ENCODE measurements at regions not wholly inside any gene's neighbourhood (a gene's known extent, or its start where the extent isn't known, plus 50 kb on each side); places are given as distances from the start of the nearest gene placed in this dataset.

- TF ChIP-seq, protein P1, sequence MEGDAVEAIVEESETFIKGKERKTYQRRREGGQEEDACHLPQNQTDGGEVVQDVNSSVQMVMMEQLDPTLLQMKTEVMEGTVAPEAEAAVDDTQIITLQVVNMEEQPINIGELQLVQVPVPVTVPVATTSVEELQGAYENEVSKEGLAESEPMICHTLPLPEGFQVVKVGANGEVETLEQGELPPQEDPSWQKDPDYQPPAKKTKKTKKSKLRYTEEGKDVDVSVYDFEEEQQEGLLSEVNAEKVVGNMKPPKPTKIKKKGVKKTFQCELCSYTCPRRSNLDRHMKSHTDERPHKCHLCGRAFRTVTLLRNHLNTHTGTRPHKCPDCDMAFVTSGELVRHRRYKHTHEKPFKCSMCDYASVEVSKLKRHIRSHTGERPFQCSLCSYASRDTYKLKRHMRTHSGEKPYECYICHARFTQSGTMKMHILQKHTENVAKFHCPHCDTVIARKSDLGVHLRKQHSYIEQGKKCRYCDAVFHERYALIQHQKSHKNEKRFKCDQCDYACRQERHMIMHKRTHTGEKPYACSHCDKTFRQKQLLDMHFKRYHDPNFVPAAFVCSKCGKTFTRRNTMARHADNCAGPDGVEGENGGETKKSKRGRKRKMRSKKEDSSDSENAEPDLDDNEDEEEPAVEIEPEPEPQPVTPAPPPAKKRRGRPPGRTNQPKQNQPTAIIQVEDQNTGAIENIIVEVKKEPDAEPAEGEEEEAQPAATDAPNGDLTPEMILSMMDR (IDR thresholded peaks at IDR 0.05; ENCODE audit: borderline replicate concordance, extremely low read depth, low read length, poor library complexity, severe bottlenecking), result no peak
- no peak for TF ChIP-seq EZH2 (IDR thresholded peaks at IDR 0.05; ENCODE audit: borderline replicate concordance, low read depth, low read length, severe bottlenecking)
These were observed 114.8 kb upstream of the RGPD4 start for GRCh38 chr2:107711941-107712340.
